T-helper 1 cell treated with Interleukin-12 subunit alpha and Interleukin-12 subunit beta and Interleukin-4 antibody, amounts not matched to agents 30 ng/mL and 1 ng/mL, for 36 hours (primary cell): ENCODE measurements at regions not wholly inside any gene's neighbourhood (a gene's known extent, or its start where the extent isn't known, plus 50 kb on each side); places are given as distances from the start of the nearest gene placed in this dataset.
"Not testable (repeated sequence)": the region's sequence is repeated elsewhere in the genome, so short reads cannot be mapped to it uniquely, and the experiment has no call there.

Experiments used
- intact Hi-C: fragments of 100-400 bp; cut with micrococcal nuclease; formaldehyde crosslinking; loops from one replicate; pipeline ENCODE4 v1.15.1; 2024

GRCh38 chr2:111316221-111316741 is 195.6 kb downstream of the BCL2L11 start:
- intact Hi-C loops, result not testable (repeated sequence)

- intact Hi-C loops, result not testable (repeated sequence)
These were observed 196.3 kb downstream of the BCL2L11 start for GRCh38 chr2:111316881-111317549.

GRCh38 chr2:111319552-111319951 is 198.8 kb downstream of the BCL2L11 start:
- intact Hi-C loops, result not testable (repeated sequence)

- intact Hi-C loops, result not testable (repeated sequence)
These were observed 199.6 kb downstream of the BCL2L11 start for GRCh38 chr2:111320264-111320663.

GRCh38 chr2:111320965-111321364 is 200.3 kb downstream of the BCL2L11 start:
- intact Hi-C loops, result not testable (repeated sequence)

- intact Hi-C loops, result not testable (repeated sequence)
These were observed 202.7 kb downstream of the BCL2L11 start for GRCh38 chr2:111323384-111323783.

- intact Hi-C loops, result not testable (repeated sequence)
These were observed 207.0 kb downstream of the BCL2L11 start for GRCh38 chr2:111327726-111328125.

- intact Hi-C loops, result not testable (repeated sequence)
These were observed 208.6 kb downstream of the BCL2L11 start for GRCh38 chr2:111329309-111329708.

GRCh38 chr2:111331099-111331724 is 210.5 kb downstream of the BCL2L11 start:
- intact Hi-C loops, result not testable (repeated sequence)

GRCh38 chr2:111335220-111335907 is 214.7 kb downstream of the BCL2L11 start:
- intact Hi-C loops, result not testable (repeated sequence)

- intact Hi-C loops, result not testable (repeated sequence)
These were observed 217.8 kb downstream of the BCL2L11 start for GRCh38 chr2:111338474-111338873.

- intact Hi-C loops, result not testable (repeated sequence)
These were observed 218.8 kb downstream of the BCL2L11 start for GRCh38 chr2:111339476-111339875.

GRCh38 chr2:111344590-111344989 is 223.9 kb downstream of the BCL2L11 start:
- intact Hi-C loops, result not testable (repeated sequence)

- intact Hi-C loops, result not testable (repeated sequence)
These were observed 224.7 kb downstream of the BCL2L11 start for GRCh38 chr2:111345439-111345838.

- intact Hi-C loops, result not testable (repeated sequence)
These were observed 225.6 kb downstream of the BCL2L11 start for GRCh38 chr2:111346018-111346930.

- intact Hi-C loops, result not testable (repeated sequence)
These were observed 227.0 kb downstream of the BCL2L11 start for GRCh38 chr2:111347695-111348094.

- intact Hi-C loops, result not testable (repeated sequence)
These were observed 227.6 kb downstream of the BCL2L11 start for GRCh38 chr2:111348316-111348715.

GRCh38 chr2:111355022-111355817 is 234.5 kb downstream of the BCL2L11 start:
- intact Hi-C loops, result not testable (repeated sequence)

- intact Hi-C loops, result not testable (repeated sequence)
These were observed 235.3 kb downstream of the BCL2L11 start for GRCh38 chr2:111355823-111356511.
